Nephron progenitor cell (in vitro differentiated cells): ENCODE measurements at regions not wholly inside any gene's neighbourhood (a gene's known extent, or its start where the extent isn't known, plus 50 kb on each side); places are given as distances from the start of the nearest gene placed in this dataset.

ENCODE experiments used
- DNase-seq: peaks from one replicate; pipeline ENCODE4 v3.0.0; 2021
- H3K27ac Mint-ChIP-seq: 2 replicates; pipeline ENCODE4 v1.8.0; 2021; ENCODE audit warnings: mild to moderate bottlenecking, moderate library complexity, mixed read lengths
- H3K27me3 Mint-ChIP-seq: 2 replicates; pipeline ENCODE4 v1.8.0; 2021; ENCODE audit warnings: mild to moderate bottlenecking, low read depth, mixed read lengths; ENCODE audit not compliant: poor library complexity
- H3K36me3 Mint-ChIP-seq: 2 replicates; pipeline ENCODE4 v1.8.0; 2021; ENCODE audit warnings: low read depth, mixed read lengths
- H3K4me1 Mint-ChIP-seq: 2 replicates; pipeline ENCODE4 v1.8.0; 2021; ENCODE audit warnings: mixed read lengths
- H3K4me3 Mint-ChIP-seq: 2 replicates; pipeline ENCODE4 v1.8.0; 2021; ENCODE audit warnings: mild to moderate bottlenecking, moderate library complexity, mixed read lengths
- H3K9me3 Mint-ChIP-seq: 2 replicates; pipeline ENCODE4 v1.8.0; 2021; ENCODE audit warnings: mild to moderate bottlenecking, moderate library complexity, mixed read lengths
- CTCF ChIP-seq: fragments of 200-600 bp; sonication (generic); IDR thresholded peaks from 2 replicates; pipeline ENCODE4 v1.5.0; 2021; ENCODE audit warnings: antibody characterized with exemption

GRCh38 chr12:89041078-89041477 is 311.2 kb downstream of the DUSP6 start:
- Mint-ChIP-seq H3K4me1 (peaks cover 21% of the 10 kb centered on the region), H3K36me3 (no peaks in the 10 kb centered on the region), H3K27me3 (no peaks in the 10 kb centered on the region), H3K9me3 (no peaks in the 10 kb centered on the region), H3K4me3 (no peak overlapping the region), H3K27ac (no peak overlapping the region)
- no peak for TF ChIP-seq CTCF
- DNase-seq = no peak

GRCh38 chr12:89040146-89040964 is 311.9 kb downstream of the DUSP6 start:
- no peak for TF ChIP-seq CTCF
- Mint-ChIP-seq H3K4me1 (peaks cover 21% of the 10 kb centered on the region), H3K27me3 (no peaks in the 10 kb centered on the region), H3K4me3 (no peak overlapping the region), H3K9me3 (no peaks in the 10 kb centered on the region), H3K36me3 (no peaks in the 10 kb centered on the region), H3K27ac (no peak overlapping the region)
- no peak for DNase-seq

GRCh38 chr12:89038831-89039512 is 313.3 kb downstream of the DUSP6 start:
- Mint-ChIP-seq H3K4me1 (peaks cover 21% of the 10 kb centered on the region), H3K27ac (no peak overlapping the region), H3K9me3 (no peaks in the 10 kb centered on the region), H3K4me3 (no peak overlapping the region), H3K36me3 (no peaks in the 10 kb centered on the region), H3K27me3 (no peaks in the 10 kb centered on the region)
- DNase-seq = no peak
- no peak for TF ChIP-seq CTCF

- Mint-ChIP-seq H3K27ac (no peak overlapping the region), H3K27me3 (peaks cover 6% of the 10 kb centered on the region), H3K4me1 (peaks cover 6% of the 10 kb centered on the region), H3K36me3 (no peaks in the 10 kb centered on the region), H3K9me3 (no peaks in the 10 kb centered on the region), H3K4me3 (no peak overlapping the region)
- no peak for DNase-seq
- no peak for TF ChIP-seq CTCF
These were observed 319.2 kb downstream of the DUSP6 start for GRCh38 chr12:89033062-89033461.

GRCh38 chr12:89029961-89030360 is 322.3 kb downstream of the DUSP6 start:
- no peak overlapping the region for H3K4me3 Mint-ChIP-seq
- H3K27me3 Mint-ChIP-seq = peaks cover 6% of the 10 kb centered on the region
- H3K4me1 Mint-ChIP-seq = no peaks in the 10 kb centered on the region
- no peaks in the 10 kb centered on the region for H3K36me3 Mint-ChIP-seq
- H3K9me3 Mint-ChIP-seq = no peaks in the 10 kb centered on the region
- H3K27ac Mint-ChIP-seq = no peak overlapping the region
- no peak for TF ChIP-seq CTCF
- no peak for DNase-seq
